ENCODE measurements at regions not wholly inside any gene's neighbourhood (a gene's known extent, or its start where the extent isn't known, plus 50 kb on each side); places are given as distances from the start of the nearest gene placed in this dataset.

GRCh38 chr6:41451039-41451438 lies 95.1 kb upstream of the FOXP4 start:
- DNase-seq (ENCODE audit: low spot score), result no peak

- no peak for DNase-seq (ENCODE audit: low spot score)
Measured at GRCh38 chr6:41451515-41452163, 94.5 kb upstream of the FOXP4 start.

GRCh38 chr6:41452763-41453162 lies 93.4 kb upstream of the FOXP4 start:
- DNase-seq (ENCODE audit: low spot score), result no peak

GRCh38 chr6:41453244-41453643 lies 92.9 kb upstream of the FOXP4 start:
- DNase-seq (ENCODE audit: low spot score), result no peak

GRCh38 chr6:41454189-41454789 lies 91.9 kb upstream of the FOXP4 start:
- DNase-seq (ENCODE audit: low spot score), result no peak

- no peak for DNase-seq (ENCODE audit: low spot score)
Measured at GRCh38 chr6:41455410-41455809, 90.8 kb upstream of the FOXP4 start.

GRCh38 chr6:41455818-41456217 lies 90.4 kb upstream of the FOXP4 start:
- DNase-seq (ENCODE audit: low spot score), result no peak

- no peak for DNase-seq (ENCODE audit: low spot score)
Measured at GRCh38 chr6:41457303-41457670, 88.9 kb upstream of the FOXP4 start.

- DNase-seq (ENCODE audit: low spot score), result no peak
Measured at GRCh38 chr6:41459738-41460137, 86.4 kb upstream of the FOXP4 start.

- DNase-seq (ENCODE audit: low spot score), result no peak
Measured at GRCh38 chr6:41460742-41461336, 85.3 kb upstream of the FOXP4 start.

GRCh38 chr6:41462033-41462432 lies 84.1 kb upstream of the FOXP4 start:
- no peak for DNase-seq (ENCODE audit: low spot score)

GRCh38 chr6:41463062-41463930 lies 82.9 kb upstream of the FOXP4 start:
- DNase-seq (ENCODE audit: low spot score), result peak; percentile 13

GRCh38 chr6:41464019-41464418 lies 82.2 kb upstream of the FOXP4 start:
- no peak for DNase-seq (ENCODE audit: low spot score)

- DNase-seq (ENCODE audit: low spot score), result no peak
Measured at GRCh38 chr6:41464481-41464880, 81.7 kb upstream of the FOXP4 start.

- DNase-seq (ENCODE audit: low spot score), result no peak
Measured at GRCh38 chr6:41466437-41466990, 79.7 kb upstream of the FOXP4 start.

GRCh38 chr6:41467061-41467460 lies 79.1 kb upstream of the FOXP4 start:
- no peak for DNase-seq (ENCODE audit: low spot score)

GRCh38 chr6:41467627-41468404 lies 78.4 kb upstream of the FOXP4 start:
- DNase-seq (ENCODE audit: low spot score), result no peak

GRCh38 chr6:41469156-41470028 lies 76.8 kb upstream of the FOXP4 start:
- DNase-seq (ENCODE audit: low spot score), result no peak

GRCh38 chr6:41470029-41470330 lies 76.2 kb upstream of the FOXP4 start:
- no peak for DNase-seq (ENCODE audit: low spot score)

- no peak for DNase-seq (ENCODE audit: low spot score)
Measured at GRCh38 chr6:41470331-41471063, 75.7 kb upstream of the FOXP4 start.

All from activated CD4-positive, alpha-beta T cell treated with anti-CD3 and anti-CD28 coated beads, Interleukin-2, Interleukin-4, amounts not matched to agents 100 ng/mL and 50 ng/mL, durations not matched to agents 16 hours and 8 hours (primary cell).